GM21529 (cell line): ENCODE measurements at regions not wholly inside any gene's neighbourhood (a gene's known extent, or its start where the extent isn't known, plus 50 kb on each side); places are given as distances from the start of the nearest gene placed in this dataset.

Experiments
- ATAC-seq: cut with Tn5 transposase; IDR thresholded peaks from one replicate; pipeline ENCODE4 v1.9.1; 2021; ENCODE audit not compliant: unreplicated experiment

GRCh38 chr10:8590518-8590917 is 536.0 kb downstream of the GATA3 start:
- ATAC-seq = no peak

- ATAC-seq = no peak
Observed at GRCh38 chr10:8591640-8592039, 537.2 kb downstream of the GATA3 start.

- no peak for ATAC-seq
Observed at GRCh38 chr10:8594176-8594575, 539.7 kb downstream of the GATA3 start.

- ATAC-seq = no peak
Observed at GRCh38 chr10:8594711-8595110, 540.2 kb downstream of the GATA3 start.

- no peak for ATAC-seq
Observed at GRCh38 chr10:8595140-8595539, 540.7 kb downstream of the GATA3 start.

GRCh38 chr10:8596929-8597472 is 542.5 kb downstream of the GATA3 start:
- no peak for ATAC-seq

GRCh38 chr10:8600192-8600591 is 545.7 kb downstream of the GATA3 start:
- no peak for ATAC-seq

GRCh38 chr10:8602821-8603220 is 548.3 kb downstream of the GATA3 start:
- no peak for ATAC-seq

GRCh38 chr10:8614054-8614565 is 559.6 kb downstream of the GATA3 start:
- no peak for ATAC-seq

- no peak for ATAC-seq
Observed at GRCh38 chr10:8615118-8615517, 560.6 kb downstream of the GATA3 start.

- ATAC-seq = peak; percentile 85
Observed at GRCh38 chr10:8616166-8616565, 561.7 kb downstream of the GATA3 start.

- no peak for ATAC-seq
Observed at GRCh38 chr10:8617792-8618191, 563.3 kb downstream of the GATA3 start.

GRCh38 chr10:8618834-8619233 is 564.3 kb downstream of the GATA3 start:
- ATAC-seq = no peak

- no peak for ATAC-seq
Observed at GRCh38 chr10:8628351-8628750, 573.9 kb downstream of the GATA3 start.

- ATAC-seq = no peak
Observed at GRCh38 chr10:8633909-8634308, 579.4 kb downstream of the GATA3 start.

- ATAC-seq = no peak
Observed at GRCh38 chr10:8636371-8636770, 581.9 kb downstream of the GATA3 start.

GRCh38 chr10:8637640-8638039 is 583.2 kb downstream of the GATA3 start:
- no peak for ATAC-seq

GRCh38 chr10:8638088-8638672 is 583.7 kb downstream of the GATA3 start:
- no peak for ATAC-seq

GRCh38 chr10:8639486-8640185 is 585.1 kb downstream of the GATA3 start:
- ATAC-seq = no peak

GRCh38 chr10:8640301-8640700 is 585.8 kb downstream of the GATA3 start:
- no peak for ATAC-seq

GRCh38 chr10:8640878-8641277 is 586.4 kb downstream of the GATA3 start:
- no peak for ATAC-seq

GRCh38 chr10:8656261-8656660 is 601.8 kb downstream of the GATA3 start:
- no peak for ATAC-seq
